C4-2B (cell line): ENCODE measurements at regions not wholly inside any gene's neighbourhood (a gene's known extent, or its start where the extent isn't known, plus 50 kb on each side); places are given as distances from the start of the nearest gene placed in this dataset.

Source experiments
- CTCF ChIP-seq: fragments of 450-650 bp; conservative IDR thresholded peaks from 2 replicates; pipeline ENCODE4 v1.5.1; 2017; ENCODE audit warnings: mild to moderate bottlenecking
- ZFX ChIP-seq: fragments of 450-650 bp; IDR thresholded peaks from 2 replicates; pipeline ENCODE4 v1.6.1; 2017

- TF ChIP-seq CTCF (no peak), ZFX (no peak)
Observed at GRCh38 chr6:76453270-76453669, 380.8 kb upstream of the IMPG1 start.
